T1000 (cell line): ENCODE measurements at regions not wholly inside any gene's neighbourhood (a gene's known extent, or its start where the extent isn't known, plus 50 kb on each side); places are given as distances from the start of the nearest gene placed in this dataset.

Source experiments
- DNase-seq: peaks from one replicate; lab custom pipeline; 2025; ENCODE audit warnings: mixed read lengths; lab: John Stamatoyannopoulos, UW

DNA sequence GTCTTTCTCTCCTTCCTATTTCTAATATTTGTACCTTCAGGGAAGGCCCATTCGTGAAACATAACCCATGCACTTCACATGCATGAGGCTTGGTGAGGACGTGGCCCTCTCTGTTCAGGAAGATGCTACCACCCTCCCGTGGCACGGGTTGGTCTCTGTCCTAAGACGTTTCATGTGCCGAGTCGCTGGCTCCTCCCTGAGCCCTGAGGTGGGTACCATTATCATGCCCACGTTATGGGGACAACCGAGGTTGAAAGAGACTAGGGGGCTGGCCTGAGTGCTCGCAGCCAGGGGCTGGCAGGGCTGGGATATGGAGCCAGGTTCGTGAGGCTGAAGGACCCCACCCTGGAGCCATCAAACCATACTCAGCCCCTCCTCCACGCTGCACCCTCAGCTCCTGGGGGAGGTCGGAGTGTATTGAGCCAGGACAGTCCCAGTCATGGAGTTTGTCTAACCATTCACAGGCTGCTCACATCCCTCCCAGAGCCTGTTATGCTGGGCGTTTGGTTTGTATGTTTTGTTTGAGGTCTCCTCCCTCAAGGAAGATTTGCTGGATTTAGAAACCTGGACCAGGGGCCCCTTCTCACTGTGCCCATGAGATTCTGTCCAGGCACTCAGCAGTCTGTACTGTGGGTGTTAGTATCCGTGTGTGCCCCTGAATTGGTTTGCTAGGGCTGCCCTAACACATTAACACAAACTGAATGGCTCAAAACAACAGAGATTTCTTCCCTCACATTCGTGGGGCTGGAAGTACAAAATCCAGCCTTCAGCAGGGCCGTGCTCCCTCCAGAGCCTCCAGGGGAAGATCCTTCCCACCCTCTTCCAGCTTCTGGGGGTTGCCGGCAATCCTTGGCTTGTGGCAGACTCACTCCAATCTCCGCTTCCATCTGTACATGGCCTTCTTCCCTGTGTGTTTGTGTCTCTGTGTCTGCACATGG lies 88.3 kb downstream of the ANKRD60 start:
- DNase-seq = no peak

DNA sequence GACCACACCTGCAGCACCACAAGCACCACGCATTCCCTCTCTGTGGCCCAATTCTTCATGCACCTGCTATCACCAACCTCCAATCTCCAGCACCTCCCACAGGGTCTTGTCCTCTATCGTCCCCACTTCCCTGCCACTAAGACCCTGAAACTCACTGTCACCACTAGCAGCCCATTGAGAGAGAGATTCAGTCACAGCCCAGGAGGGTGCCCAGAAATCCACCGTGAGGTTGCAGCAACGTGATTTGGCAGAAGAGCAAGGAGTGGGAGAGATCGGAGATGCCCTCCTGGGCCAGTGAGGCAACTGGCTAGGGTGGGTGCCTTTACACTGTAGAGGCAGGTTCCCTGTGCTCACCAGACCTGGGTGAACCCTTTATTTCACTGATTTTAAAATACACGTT lies 90.1 kb downstream of the ANKRD60 start:
- no peak for DNase-seq

DNA sequence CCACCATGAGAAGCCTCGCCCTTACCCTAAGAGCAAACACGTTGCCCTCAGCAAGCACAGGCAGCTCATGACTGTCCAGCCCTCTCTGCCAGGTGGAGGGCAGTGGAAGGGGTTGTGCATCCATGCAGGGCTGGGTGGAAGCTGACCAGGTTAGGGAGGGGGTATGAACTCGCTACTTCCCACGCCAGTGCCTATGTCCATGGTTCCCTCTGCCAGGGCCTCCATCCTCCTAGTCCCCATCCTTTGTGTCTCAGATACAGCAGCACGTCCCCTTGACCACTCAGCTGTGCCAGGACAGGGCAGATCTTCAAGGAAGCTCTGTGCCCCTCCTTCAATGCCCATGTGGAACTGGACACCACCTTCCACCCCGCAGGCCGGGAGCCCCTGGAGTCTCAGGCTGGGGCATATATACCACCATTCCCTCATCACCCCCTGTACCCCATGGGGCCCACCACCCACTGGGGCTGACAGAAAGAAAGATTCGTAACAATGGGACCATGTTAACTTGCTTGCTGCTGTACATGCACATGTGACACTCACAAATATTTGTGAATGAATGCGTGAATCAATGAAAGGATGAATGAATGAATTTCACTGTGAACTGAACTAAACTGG lies 90.7 kb downstream of the ANKRD60 start:
- no peak for DNase-seq

DNA sequence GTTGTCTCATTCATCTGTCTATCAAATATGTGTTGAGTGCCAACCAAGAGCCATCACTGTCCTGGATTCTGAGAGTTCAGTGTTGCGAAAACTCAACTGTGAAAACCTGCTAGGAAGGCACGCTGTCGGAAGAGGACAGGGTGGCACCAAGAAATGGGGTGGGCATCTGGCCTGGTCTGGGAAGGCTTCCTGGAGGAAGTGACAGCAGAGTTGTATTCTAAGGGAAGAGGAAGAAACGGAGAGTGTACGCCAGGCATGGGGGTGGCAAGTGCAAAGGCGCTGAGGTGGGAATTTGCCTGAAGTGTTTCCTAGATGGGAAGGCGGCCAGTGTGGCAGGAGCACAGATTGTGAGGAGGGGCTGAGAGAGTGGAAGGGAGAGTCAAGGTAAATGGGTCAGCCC lies 91.2 kb downstream of the ANKRD60 start:
- DNase-seq = no peak

DNA sequence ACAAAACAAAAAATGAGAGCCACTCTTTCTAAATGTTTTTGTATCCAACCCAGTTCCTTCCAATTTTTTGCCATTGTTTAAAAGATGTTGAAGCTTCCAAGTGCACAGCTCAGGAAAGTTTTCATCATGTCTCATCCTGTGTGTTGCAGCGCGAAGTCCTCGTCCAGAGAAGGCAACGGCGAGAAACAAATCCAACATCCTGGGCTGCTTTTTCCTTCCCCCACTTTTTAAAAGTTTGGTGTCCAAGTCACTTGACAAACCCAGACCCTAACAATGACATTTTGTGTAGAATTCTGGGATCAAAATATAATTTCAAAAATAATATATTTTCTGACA lies 92.3 kb downstream of the ANKRD60 start:
- no peak for DNase-seq

DNA sequence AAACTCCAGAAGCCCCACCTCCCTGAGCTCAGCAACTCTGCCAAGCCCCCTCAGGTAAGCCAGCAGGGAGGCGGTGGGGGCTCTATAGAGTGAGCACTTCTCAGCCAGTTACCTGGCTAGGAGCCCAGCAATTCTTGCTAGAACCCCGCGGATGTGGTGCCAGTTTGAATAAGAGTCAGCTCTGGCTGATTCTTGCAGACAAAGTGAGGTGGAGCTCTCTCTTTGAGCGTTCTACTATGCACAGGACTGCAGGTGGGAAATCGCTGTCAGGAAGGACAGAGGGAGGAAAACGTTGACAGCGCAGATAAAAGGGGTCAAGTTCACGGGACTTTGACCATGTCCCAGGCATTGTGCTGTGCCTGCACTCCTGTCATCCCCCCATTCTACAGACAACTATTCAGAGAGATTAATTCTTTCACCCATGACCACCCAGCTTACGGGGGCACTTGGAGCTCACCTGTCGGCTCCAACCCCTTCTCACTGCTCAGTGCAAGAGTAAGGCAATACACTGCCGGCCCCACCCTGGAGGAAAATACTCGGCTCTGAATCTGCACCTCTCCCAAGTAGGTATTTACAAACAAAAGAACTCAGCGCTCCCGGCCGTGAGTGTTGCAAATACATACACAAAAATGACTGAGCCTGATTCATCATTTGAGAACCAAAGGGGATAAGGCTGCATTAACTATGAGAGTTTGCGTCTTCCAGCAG lies 92.9 kb downstream of the ANKRD60 start:
- DNase-seq = no peak

DNA sequence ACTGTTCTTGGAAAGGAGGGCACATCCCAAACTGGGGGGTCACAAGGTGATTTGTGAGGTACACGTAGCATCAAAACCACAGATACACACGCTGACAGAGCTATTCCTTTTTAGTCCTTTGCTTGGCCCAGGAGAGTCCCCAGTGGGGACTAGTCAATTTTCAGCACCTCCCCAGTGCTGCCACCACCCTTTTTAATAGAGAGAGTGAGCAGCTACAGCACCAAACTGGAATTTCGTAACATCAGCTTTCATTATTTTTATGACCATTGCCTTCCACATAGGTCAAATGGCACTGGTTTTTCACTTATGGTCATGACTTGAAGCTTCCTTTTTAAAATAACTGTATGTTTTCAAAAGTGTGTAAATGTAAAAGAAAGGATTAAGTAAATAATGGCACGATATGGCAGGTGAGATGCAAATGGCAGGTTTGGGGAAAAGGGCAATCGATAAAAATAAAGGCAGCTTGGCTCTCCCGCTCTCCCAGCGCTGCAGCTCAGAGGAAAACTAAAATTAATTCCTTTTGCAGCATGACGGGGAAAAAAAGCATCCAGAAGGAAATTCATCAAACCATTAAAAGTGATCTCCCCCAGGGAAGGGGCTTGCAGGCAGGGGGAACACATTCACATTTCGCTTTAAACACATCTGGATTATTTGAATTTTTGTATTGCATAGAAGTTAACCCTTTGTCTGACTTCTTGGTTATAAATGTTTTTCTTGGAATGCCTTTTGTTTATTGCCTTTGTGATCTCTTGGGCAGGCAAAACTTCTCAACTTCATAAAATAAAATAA lies 95.2 kb downstream of the ANKRD60 start:
- DNase-seq = no peak

DNA sequence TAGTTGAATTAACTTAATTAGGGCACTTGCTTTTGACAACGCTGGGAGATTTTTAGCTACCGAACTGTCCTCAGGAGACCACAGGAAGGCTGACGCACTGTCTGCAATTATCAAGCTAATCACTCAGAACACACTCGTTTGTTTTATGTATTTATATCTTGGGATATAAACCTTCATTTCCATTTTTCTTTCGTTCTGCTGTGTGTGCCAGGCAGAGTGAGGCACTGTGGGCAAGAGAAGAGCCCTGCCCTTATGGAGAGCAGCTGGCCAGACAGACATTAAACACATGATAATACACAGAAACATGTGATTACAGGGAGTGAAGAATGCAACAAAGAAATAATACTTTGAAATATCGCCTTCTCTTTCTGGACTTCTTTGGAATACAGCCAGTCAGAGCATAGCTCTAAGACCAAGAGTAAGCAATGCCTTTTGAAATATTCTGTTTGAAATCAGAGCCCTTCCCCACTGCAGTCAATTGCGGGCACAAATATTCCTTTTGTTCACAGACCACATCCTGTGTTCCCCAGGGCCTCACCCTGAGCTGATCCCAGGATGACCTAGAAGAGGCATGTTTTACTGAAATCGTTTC lies 96.8 kb downstream of the ANKRD60 start:
- DNase-seq = no peak

DNA sequence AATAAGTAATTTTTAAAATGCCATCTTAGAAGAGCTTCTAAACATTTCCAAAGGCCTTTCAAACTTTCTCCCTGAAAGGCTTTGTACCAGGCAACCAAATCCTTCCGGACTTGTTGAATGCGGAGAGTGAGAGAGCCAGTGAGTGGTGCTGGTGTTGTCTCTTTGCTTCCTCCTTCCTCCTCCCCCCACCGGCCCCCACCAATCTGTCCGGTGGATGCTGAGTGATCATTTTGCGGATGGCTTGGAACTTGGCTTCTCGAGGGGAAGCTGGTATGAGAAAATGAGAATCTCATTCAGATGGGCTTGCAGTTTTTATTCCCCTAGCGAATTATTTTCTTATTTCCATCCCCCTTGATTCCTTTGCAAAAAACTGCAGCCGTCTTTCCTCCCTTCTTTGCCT lies 97.3 kb downstream of the ANKRD60 start:
- no peak for DNase-seq

DNA sequence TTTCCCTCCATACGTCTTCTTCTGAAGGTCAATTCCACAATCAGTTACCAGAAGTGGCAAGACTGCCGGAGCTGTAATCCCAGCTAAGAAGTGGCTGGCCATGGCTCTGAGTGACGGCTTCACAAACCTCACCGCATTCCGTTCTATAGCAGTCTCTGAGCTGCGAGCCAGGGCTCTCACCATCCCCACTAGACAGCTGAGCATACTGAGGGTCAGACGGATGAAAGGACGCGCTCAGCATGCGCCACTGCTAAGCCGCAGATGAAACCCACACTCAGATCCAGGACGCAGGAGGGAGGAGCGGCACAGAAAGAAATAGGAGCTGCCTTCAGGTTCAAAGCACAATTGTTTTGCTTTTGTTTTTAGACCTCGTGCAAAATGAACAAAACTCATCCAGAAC lies 97.9 kb downstream of the ANKRD60 start:
- no peak for DNase-seq

DNA sequence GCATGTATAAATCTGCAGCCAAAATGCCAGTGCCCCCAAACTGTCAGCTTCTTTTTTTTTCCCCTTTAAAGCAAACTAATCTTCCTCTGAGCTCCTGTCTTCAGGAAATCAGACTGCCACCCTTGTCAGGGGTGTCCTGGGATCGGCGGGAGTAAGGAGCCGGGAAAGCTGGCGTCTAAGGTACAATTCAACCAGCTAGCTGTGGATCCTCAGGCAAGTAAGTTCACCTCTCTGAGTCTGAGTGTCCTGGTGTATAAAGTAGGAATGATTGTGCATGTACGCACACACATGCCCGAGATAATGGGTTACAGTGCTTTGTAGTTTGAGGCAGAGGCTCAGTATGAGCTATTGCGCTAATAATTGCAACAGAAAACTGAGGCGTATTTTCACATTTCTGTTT lies 98.3 kb downstream of the ANKRD60 start:
- DNase-seq = no peak

DNA sequence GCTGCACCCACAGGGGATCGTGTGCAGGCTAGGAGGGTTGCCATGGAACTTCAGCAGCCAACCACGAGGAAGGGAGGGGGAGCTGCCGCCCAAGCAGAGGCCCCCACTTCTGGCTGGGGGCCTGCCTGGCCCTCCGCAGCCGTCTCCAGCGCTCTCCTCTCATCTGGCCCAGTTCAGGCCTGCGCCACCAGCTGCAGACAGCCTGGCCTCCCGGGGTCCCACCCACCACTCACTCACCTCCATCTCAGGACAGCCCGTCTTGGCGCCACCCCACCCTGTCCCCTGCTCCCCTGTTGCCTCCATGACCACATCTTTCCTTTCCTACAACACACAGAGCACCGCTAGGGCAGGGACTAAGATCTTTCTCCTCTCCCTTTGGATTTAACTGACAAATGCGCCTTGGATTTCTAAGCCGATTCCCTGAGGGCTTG lies 98.7 kb downstream of the ANKRD60 start:
- no peak for DNase-seq

DNA sequence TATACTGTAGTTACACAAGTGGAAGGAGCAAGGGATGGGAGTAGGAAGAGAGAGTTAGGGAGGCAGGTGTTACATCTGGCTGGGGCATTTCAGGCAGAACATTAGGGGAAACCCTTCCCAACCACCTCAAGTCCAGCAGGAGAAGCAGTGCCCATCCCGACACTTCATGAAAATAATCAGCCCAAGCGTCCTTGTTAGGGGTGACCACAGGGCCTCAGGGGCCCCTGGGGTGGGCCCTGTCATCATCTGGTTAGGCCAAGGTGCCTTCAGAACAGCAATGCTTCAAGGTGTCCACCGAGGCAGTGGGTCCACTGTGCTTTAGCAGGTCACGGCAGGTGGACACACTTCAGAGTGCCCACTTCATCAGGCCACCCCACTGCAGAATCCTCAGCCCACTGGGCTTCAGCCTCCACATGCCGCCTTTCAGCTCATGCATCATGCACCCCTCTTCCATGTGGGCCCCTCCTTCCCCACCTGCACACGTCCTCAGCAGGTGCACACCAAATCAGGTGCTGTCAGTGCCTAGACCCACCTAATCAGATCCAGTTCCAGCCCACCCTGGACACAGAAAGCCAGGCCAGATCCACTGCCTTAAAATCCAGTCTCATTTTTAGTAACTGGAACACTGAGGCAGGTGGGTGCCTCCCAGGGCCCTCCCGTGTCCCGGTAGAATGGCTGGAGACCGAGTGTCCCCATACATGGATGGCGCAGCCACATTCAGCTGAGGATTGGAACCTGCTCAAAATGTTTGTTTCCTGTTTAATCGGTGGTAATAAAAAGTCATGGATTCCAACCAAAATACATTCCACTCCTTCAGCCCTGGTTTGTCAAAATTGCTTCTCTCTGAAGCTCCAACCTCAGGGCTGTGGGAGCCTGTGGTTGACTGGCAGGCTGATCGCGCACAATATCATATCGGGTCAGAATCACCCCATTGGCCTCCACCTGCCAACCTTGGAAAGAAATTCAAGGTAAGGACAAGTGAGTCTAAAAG lies 99.5 kb downstream of the ANKRD60 start:
- no peak for DNase-seq

DNA sequence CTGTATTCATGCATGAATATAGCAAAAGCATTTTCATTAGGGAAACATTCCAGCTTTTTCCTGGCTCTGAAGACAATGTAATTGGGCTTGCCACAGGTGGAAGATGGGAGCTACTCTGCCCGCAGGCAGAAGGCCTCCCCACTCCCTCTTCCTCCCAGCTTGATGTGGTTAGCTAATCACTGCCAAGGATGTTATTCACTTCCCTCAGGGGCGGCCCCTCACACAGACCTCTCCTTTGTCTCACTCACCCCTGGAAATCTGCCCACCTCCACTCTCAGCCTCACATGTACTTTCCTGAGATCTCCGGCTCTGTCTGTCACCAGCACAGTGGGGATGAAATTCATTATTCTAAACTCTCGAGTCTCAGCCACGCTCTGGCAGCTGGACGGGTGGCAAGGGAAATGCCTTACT lies 100.7 kb downstream of the ANKRD60 start:
- peak; percentile 75 for DNase-seq

DNA sequence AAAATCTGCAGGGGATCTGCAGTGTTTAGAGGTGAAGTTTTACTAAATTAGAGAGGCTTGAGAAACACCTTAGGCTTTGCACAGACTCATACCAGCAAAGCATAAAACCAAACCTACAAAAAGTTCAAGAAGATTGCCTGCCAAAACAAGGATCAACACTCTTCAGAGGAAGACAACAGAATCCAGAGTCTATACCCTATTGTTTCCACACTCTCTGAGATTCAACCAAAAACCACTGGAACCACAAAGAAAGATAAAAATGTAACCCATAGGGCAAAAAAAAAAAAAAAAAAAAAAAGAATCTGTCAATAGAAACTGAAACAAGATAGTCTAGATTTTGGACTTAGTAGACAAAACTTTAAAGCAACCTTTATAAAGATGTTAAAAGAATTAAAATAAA lies 102.7 kb downstream of the ANKRD60 start:
- DNase-seq = no peak

DNA sequence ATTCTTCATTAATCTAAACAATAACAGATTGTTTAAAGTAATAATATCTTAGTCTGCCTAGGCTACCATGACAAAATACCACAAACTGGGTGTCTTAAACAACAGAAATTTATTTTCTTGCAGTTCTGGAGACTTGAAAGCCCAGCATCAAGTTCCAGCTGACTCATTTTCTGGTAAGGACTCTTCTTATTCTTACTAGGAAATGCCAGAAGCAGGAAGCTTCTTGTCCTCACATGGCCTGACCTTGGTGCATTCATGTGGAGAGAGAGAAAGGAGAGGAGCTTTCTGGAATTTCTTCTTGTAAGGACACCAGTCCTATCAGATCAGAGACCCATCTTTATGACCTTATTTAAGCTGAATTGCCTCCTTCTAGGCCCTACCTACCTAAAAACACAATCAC lies 110.5 kb downstream of the ANKRD60 start:
- no peak for DNase-seq

DNA sequence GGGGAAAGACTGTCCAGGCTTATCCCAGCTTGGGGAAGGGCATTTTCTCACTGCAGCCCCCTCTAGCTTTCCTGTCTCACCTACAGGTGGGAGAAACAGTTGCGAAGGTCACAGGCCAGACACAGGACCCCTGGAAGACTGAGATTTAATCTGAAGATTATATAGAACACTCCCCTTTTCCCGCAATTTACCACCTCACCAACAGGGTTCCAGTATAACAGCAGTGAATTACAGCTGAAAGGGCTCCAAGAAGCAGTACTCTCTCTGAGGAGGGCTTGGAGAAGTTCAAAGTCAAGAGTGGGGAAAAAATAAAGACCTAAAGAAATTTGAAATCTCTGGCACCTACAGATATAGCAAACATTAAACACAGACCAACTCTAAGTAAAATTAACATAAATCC lies 111.9 kb downstream of the ANKRD60 start:
- DNase-seq = no peak

DNA sequence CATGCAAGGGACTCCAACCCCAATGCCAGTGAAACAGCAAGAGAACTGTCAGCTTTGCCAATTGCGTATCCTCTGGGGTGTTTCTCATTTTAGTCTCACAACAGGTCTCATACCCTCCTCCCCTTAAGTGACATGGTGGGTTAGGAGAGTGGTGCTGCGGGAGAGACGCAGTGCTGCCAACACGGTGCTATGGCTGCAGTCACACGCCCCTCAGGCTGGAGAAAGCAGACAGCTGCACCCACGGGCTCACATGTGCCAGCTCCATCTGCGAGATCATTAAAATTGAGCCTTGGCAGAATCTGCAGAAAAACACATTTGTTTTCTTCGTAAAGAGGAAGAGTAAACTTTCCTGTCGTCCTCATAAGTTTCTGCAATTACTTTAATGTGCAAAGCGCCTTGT lies 114.7 kb downstream of the ANKRD60 start:
- DNase-seq = no peak

DNA sequence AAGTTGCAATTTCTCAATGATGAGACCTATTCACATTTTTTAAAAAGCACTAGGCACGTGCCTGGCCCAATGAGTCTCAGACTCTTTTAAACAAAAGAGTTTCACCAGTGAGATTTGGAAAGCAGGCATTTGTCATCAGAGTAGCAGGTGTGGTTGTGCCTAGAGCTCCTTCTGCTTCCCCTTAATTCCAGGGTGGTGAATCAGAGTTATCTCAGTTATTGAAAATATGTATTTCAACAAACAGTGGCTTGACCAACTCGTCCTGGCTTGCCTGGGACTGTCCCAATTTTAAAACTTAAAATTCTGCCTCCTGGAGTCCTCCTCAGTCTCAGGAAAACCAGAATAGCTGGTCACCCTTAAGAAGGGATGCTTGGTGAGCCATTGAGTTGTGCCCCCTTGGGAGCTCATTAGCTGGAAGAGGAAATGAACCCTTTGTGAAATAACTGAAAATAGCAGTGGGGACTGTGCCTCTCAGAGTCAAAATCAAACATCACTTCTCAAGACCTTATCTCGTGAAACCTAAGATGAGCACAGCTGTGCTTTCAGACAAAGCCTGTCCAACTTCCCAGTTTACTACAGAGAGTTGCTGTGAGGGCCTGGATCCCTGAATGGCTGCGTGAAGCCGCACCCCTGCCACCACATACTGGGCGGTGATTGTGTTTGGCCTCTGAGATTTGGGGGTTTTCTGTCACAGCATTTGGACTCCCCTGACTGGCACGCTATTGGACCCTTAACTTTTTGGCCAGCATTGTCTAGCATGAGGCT lies 116.3 kb downstream of the ANKRD60 start:
- DNase-seq = no peak
